ENCODE measurements at regions not wholly inside any gene's neighbourhood (a gene's known extent, or its start where the extent isn't known, plus 50 kb on each side); places are given as distances from the start of the nearest gene placed in this dataset.

GRCh38 chr11:92286709-92287108 lies 62.1 kb downstream of the FAT3 start:
- H3K36me3 ChIP-seq (ENCODE audit: low read depth, low read length), result no peaks in the 10 kb centered on the region
- no peak overlapping the region for H3K4me2 ChIP-seq (ENCODE audit: low read length)
- peaks cover 11% of the 10 kb centered on the region; the same call in 1 of the 2 replicates for H3K27me3 ChIP-seq (ENCODE audit: low read length)
- H2AFZ ChIP-seq (ENCODE audit: low read length), result no peak overlapping the region
- H4K20me1 ChIP-seq (ENCODE audit: low read length), result no peaks in the 10 kb centered on the region
- ChIA-PET CTCF (no interaction called here), POLR2A (ENCODE audit: unreplicated experiment) (interaction anchor here (0.6 kb wide), 1 partner anchor 54 kb away, joined by 17 read pairs; no protein-coding TSS in a partner anchor)
- BruUV-seq (replicated peaks), result no TSS peak
- ATAC-seq, result no peak
- no peaks in the 10 kb centered on the region for H3K9me3 ChIP-seq (ENCODE audit: low read length)
- H3K27ac ChIP-seq (ENCODE audit: low read length), result no peak overlapping the region
- no peaks in the 10 kb centered on the region for H3K4me1 ChIP-seq (ENCODE audit: insufficient read depth, low read length)
- DNase-seq, result no peak
- no peaks in the 10 kb centered on the region for H3F3A ChIP-seq (ENCODE audit: low read length, unreplicated experiment)
- no peak overlapping the region for H3K9ac ChIP-seq (ENCODE audit: low read length)
- no peak overlapping the region for H3K4me3 ChIP-seq (ENCODE audit: low read length)
- no peaks in the 10 kb centered on the region for H3K79me2 ChIP-seq (ENCODE audit: low read length)
- intact Hi-C loops (cut with micrococcal nuclease), result no loop called here
- TF ChIP-seq EZH2 (IDR thresholded peaks at IDR 0.05; ENCODE audit: low read length, unreplicated experiment) (no peak), EZH2phosphoT487 (IDR thresholded peaks at IDR 0.05; ENCODE audit: borderline replicate concordance, low read length) (no peak), CTCF (conservative IDR thresholded peaks at IDR 0.05; ENCODE audit: low read depth, low read length) (no peak)
- H3K9me2 ChIP-seq (replicated peaks; ENCODE audit: low read length), result no peaks in the 10 kb centered on the region

GRCh38 chr11:92295175-92296137 lies 70.8 kb downstream of the FAT3 start:
- no peaks in the 10 kb centered on the region for H3F3A ChIP-seq (ENCODE audit: low read length, unreplicated experiment)
- no peak overlapping the region for H3K9ac ChIP-seq (ENCODE audit: low read length)
- no peaks in the 10 kb centered on the region for H4K20me1 ChIP-seq (ENCODE audit: low read length)
- ChIA-PET CTCF (no interaction called here), POLR2A (ENCODE audit: unreplicated experiment) (no interaction called here)
- no peak for TF ChIP-seq EZH2phosphoT487 (IDR thresholded peaks at IDR 0.05; ENCODE audit: borderline replicate concordance, low read length)
- TF ChIP-seq CTCF (conservative IDR thresholded peaks at IDR 0.05; ENCODE audit: low read depth, low read length), result no peak
- TF ChIP-seq EZH2 (IDR thresholded peaks at IDR 0.05; ENCODE audit: low read length, unreplicated experiment), result no peak
- H3K9me3 ChIP-seq (ENCODE audit: low read length), result 0 out of 2 replicates have a peak, but pooled peaks cover 3% of the 10 kb centered on the region
- BruUV-seq (replicated peaks), result no TSS peak
- intact Hi-C loops (cut with micrococcal nuclease), result no loop called here
- DNase-seq, result peak; percentile 45
- peak overlapping the region; percentile 43 for H3K4me2 ChIP-seq (ENCODE audit: low read length)
- no peaks in the 10 kb centered on the region for H3K27me3 ChIP-seq (ENCODE audit: low read length)
- H3K79me2 ChIP-seq (ENCODE audit: low read length), result no peaks in the 10 kb centered on the region
- H2AFZ ChIP-seq (ENCODE audit: low read length), result peak overlapping the region; percentile 44; the same call in 1 of the 2 replicates
- no peak overlapping the region for H3K4me3 ChIP-seq (ENCODE audit: low read length)
- H3K4me1 ChIP-seq (ENCODE audit: insufficient read depth, low read length), result 0 out of 2 replicates have a peak, but pooled peaks cover 7% of the 10 kb centered on the region
- H3K36me3 ChIP-seq (ENCODE audit: low read depth, low read length), result no peaks in the 10 kb centered on the region
- no peak overlapping the region for H3K27ac ChIP-seq (ENCODE audit: low read length)
- H3K9me2 ChIP-seq (replicated peaks; ENCODE audit: low read length), result no peaks in the 10 kb centered on the region
- ATAC-seq, result no peak

- Histone ChIP-seq H3K4me1 (ENCODE audit: insufficient read depth, low read length) (0 out of 2 replicates have a peak, but pooled peaks cover 7% of the 10 kb centered on the region), H4K20me1 (ENCODE audit: low read length) (no peaks in the 10 kb centered on the region), H3K9me3 (ENCODE audit: low read length) (0 out of 2 replicates have a peak, but pooled peaks cover 3% of the 10 kb centered on the region), H3K27ac (ENCODE audit: low read length) (no peak overlapping the region), H3K79me2 (ENCODE audit: low read length) (no peaks in the 10 kb centered on the region), H3K27me3 (ENCODE audit: low read length) (no peaks in the 10 kb centered on the region), H3K4me2 (ENCODE audit: low read length) (0 out of 2 replicates have a peak overlapping the region, but pooled peaks have one; percentile 43), H3K36me3 (ENCODE audit: low read depth, low read length) (no peaks in the 10 kb centered on the region), H3K4me3 (ENCODE audit: low read length) (no peak overlapping the region), H2AFZ (ENCODE audit: low read length) (no peak overlapping the region), H3F3A (ENCODE audit: low read length, unreplicated experiment) (no peaks in the 10 kb centered on the region), H3K9ac (ENCODE audit: low read length) (no peak overlapping the region), H3K9me2 (replicated peaks; ENCODE audit: low read length) (no peaks in the 10 kb centered on the region)
- ATAC-seq (no peak), DNase-seq (peak; percentile 54)
- CTCF ChIA-PET, result no interaction called here
- no TSS peak for BruUV-seq (replicated peaks)
- POLR2A ChIA-PET (ENCODE audit: unreplicated experiment), result no interaction called here
- TF ChIP-seq EZH2 (IDR thresholded peaks at IDR 0.05; ENCODE audit: low read length, unreplicated experiment) (no peak), CTCF (conservative IDR thresholded peaks at IDR 0.05; ENCODE audit: low read depth, low read length) (no peak), EZH2phosphoT487 (IDR thresholded peaks at IDR 0.05; ENCODE audit: borderline replicate concordance, low read length) (no peak)
- intact Hi-C loops (cut with micrococcal nuclease), result no loop called here
These were observed 71.5 kb downstream of the FAT3 start for GRCh38 chr11:92296138-92296515.
